ENCODE measurements at regions not wholly inside any gene's neighbourhood (a gene's known extent, or its start where the extent isn't known, plus 50 kb on each side); places are given as distances from the start of the nearest gene placed in this dataset.

DNA sequence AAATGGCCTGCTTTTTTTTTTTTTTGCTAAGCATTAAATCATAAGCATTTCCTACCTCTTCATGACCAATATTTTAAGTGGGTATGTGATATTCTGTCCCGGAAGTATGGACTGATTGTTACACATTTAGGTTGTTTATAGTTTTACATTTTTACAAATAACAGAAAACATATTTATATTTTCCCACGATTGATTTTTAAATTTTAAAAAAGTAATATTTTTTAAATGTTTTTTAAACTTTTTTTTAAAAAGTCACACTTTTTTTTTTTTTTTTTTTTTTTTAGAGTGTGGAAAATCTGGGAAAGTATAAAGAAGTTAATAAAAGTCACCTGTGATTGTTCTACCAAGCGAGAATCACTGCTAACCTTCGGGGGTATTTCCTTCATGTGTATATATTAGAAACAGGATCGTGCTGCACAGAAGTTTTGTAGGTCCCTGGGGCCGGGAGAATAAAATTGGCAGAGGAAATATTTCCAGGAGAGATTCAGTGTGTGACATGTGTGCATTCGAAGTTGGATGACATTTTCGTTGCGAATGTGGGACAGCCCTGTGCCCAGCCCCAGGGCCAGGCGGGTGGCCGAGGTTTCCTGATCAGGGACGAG lies 173.1 kb downstream of the CDC5L start:
- DNase-seq (ENCODE audit: low spot score) = no peak

DNA sequence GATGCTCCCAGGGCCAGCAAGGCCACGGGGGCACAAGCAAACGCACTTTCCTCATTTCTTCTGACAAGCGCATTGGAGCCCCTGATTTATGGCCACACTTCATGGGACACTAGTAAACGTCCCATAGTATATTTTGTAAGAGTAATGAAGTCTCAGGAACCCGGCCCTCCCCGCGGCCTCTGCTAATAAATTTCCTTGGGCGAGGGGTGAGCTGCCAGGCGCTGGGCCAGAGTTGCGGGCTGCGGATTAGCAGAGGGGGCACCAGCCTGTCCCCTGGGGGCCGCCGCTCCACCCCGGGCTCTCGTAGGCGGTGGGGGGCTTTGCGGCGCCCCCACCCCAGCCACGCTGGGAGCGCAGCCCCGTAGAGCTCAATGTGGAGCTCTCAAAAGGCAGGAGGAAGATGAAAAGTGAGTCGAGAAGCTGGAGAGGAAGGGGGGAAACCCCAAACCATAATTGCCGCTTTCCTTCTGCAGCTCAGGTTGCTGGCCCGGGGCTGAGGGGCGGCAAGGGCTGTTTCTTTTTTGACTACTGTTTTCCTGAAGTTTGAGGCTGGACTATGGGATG lies 173.6 kb downstream of the CDC5L start:
- no peak for DNase-seq (ENCODE audit: low spot score)

DNA sequence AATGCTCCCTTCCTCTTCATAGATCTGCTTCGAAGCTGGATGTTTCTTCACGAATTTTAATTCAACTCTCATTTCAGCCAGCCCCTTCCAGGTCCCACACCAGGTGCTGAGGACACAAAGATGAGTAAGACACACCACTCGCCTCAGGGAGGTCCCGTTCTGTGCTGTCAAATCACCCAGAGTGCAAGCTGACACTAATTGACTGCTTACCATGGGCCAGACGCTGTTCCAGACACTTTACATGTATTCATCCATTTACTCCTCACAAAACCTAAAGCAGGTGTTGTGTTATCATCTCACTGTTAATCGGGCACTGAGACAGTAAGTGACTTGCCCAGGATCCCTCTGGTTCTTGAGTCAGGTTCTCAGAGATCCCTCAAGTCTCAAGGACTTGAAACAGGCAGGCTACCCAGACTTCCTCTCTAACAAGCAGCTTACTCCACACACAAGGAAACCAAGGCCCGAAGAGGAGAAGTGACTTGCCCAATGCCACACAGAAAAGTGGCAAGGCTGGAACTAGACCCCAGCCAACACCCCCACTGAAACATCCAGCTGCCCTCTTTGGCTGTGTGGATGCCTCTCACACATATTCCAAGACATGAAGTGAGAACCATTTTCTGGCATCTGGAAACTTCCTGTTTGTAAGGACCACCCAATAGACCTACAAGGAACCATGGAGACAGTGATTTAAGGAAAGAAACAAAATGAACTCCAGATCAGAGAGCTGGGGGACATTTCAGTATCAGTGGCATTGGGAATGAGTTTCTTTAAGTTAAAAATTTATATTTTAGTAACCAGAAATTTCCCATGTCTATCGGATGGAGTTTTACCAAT lies 174.5 kb downstream of the CDC5L start:
- no peak for DNase-seq (ENCODE audit: low spot score)

DNA sequence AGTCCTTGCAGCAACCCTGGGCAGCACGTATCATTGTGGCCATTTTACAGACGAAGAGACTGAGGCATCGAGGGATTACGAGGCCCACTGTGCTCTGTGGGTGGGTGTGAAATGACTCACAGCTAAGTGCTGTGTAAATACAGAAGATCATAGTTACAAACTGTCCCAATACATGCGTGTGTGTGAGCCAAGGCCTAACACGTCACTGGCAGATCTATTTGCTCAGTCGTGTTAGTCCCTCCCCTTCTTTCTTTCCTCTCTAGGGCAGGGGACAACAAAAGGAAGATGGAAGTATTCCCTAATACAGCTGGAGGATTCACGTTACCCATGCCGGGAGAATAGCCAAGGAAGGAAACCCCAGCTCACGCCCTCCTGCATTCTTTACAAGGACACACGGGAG lies 175.9 kb downstream of the CDC5L start:
- DNase-seq (ENCODE audit: low spot score) = no peak

DNA sequence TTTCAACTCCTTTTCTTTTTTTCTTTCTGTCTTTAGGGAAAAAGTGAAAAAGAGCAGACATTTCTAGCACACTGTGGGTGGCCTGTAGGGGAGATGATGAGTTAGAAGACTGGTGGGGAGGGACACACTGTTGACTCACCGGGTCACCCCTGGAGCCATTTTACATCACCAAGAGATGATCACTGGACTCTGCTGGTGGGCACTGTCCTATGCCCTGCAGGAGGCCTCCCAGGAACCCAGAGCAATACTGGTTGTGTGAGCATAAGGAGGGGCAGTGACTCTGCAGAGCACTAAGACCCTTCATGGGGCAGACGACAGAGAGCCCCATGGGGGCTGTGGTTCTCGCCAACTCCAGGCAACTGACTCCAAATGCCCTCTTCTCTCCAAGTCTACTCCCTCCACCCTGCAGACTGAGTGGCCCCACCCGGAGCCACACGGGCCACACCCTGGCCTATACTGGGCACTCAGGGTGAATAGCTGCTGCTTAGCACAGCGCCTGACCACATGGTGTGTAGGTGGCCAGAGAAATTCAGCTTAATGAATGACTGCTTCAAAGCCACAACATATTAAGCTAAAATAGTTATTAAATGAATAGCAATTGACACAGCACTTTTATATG lies 177.5 kb downstream of the CDC5L start:
- no peak for DNase-seq (ENCODE audit: low spot score)

DNA sequence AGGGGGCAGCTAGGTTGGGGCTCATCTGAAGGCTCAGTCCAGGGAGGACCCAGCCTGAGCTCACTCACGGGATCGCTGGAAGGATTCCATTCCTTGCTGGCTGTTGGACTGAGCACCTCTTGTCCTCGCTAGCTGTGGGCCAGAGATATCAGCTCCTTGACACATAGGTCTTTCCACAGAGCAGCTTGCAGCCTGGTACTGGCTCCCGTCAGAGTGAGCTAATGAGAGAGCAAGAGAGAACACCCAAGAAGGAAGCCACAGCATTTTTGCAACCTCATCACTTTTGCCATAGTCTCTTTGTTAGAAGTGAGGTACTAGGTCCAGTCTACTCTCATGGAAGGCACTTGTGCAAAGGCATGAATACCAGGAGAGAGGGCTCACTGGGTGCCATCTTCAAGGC lies 179.9 kb downstream of the CDC5L start:
- DNase-seq (ENCODE audit: low spot score) = no peak

DNA sequence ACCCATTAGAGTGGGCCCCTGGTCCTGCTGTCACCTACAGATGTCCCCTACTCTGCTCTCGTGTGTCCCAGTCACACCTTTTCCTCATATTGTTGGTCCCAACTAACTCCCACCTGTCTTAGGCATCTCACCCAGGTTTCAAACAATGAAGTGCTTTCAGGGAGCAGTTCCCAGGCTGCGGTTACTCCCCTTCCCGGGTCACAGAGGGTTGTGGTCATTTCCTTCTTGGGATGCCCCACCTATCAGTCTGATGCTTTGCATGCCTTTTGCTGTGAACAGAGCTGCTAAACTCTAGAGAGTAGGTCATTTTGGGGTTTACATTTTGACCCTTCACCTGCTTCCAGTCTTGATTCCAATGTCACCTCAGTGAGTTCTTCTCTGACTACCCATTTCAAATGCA lies 181.6 kb downstream of the CDC5L start:
- no peak for DNase-seq (ENCODE audit: low spot score)

DNA sequence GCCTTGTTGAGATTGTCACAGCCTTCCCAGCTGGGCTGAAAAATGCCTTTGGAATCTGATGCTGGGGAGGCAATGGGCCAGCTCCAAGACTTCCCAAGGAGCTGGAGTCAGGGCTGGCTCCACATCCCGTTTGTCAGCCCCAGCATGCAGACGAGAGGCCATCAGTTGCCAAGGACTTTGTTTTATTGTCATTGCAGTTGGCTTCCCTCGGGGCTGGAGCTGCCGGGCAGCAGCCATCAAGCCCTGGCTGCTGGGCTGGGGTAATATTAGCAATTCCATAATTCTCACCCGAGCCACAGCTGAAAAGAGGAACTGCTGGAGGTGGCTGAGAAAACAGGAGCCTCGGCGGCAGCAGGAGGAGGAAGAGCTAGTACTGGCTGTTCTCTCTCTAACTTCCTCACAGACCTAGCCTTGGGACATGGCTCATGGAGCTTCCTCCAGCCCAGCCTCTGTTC lies 182.5 kb downstream of the CDC5L start:
- DNase-seq (ENCODE audit: low spot score) = no peak

DNA sequence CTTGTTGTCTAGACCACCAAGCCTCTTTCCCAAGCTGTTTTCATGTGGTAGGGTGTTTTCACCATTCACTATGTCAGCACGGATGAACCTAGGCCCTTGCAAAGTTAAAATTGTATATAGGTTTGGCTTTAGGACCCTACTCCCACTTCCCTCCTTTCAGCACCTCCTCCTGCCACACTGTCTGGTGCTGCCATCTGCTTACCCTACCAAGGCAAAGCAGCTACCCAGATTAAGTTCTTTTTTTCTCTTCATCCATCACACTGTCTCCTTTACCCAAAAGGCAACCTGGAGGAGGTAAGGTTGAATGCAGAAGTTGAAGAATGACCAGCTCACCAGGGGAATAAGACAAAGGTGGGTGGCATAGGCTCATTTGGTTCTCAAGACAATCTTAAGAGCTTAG lies 184.0 kb downstream of the CDC5L start:
- no peak for DNase-seq (ENCODE audit: low spot score)

DNA sequence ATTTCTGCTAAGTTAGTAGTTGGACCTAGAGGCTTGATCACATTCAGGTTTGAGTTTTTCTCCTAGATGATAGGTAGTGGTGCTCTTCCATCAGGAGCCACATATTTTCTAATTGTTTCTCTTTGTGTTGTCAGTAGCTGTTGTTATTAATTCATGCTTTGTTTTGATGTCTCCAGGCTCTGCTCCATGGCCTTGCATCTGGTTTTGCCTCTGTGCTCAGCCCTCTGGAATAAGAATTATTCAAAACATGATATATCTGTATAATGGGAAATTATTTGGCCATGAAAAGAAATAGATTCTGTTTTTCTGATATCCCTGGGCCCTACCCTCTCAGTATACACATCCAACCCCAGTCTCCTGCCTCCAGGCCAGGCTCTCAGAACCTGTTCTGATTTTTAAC lies 184.8 kb downstream of the CDC5L start:
- no peak for DNase-seq (ENCODE audit: low spot score)

DNA sequence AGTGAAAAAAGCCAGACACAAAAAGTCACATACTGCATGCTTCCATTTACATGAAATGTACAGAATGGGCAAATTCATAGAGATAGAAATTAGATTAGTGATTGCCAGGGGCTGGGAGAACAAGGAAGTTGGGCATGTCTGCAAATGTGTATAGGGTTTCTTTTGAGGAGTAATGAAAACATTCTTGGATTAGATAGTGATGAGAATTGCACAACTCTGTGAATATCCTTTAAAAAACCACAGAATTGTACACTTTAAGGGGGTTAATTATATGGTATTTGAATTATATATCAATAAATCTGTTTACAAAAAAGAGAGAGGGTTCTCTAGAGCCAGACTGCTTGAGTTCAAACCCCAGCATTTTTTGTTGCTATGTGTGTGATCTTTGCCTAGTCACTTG lies 188.1 kb downstream of the CDC5L start:
- no peak for DNase-seq (ENCODE audit: low spot score)

DNA sequence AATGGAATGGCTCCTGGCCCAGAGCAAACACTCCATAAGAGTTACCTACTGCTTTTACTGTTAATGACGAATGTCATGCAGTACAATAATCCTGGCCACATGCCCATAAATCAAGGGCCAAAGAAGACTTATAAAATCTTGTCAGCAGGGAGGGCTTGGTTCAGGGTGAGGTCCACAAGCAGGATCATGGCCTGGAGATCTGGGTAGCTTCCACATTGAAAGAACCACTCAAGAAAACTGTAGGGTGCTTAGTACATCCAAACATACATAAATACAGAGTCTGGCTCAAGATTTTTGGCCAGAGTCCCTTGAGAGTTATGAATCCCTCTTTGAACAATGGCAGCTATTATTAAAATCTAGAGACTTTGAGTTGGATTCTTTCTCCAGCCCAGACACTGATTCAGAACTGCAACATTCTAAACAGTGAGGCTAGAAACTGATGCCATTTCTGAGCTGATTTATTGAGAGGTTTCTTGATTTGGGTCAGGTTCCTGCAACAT lies 188.7 kb downstream of the CDC5L start:
- DNase-seq (ENCODE audit: low spot score) = no peak

DNA sequence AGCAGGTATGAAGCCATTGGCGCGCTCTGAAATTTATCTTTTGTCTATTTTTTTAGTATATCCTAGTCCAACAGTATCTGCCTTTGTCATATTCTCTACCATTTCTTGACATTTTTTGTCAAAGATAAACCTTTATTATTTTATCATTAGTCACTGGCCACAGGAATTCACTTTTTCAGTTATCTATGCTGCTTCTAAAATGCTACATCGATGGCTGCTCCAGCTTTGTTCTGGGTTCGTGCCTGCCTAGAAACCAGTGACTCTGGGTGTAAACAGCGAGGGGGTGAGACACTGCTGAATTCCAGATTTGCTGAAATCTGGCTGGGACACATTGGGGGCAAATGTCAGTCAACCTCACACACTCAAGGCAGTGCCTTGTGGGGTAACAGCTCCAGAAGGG lies 193.4 kb downstream of the CDC5L start:
- DNase-seq (ENCODE audit: low spot score) = no peak

DNA sequence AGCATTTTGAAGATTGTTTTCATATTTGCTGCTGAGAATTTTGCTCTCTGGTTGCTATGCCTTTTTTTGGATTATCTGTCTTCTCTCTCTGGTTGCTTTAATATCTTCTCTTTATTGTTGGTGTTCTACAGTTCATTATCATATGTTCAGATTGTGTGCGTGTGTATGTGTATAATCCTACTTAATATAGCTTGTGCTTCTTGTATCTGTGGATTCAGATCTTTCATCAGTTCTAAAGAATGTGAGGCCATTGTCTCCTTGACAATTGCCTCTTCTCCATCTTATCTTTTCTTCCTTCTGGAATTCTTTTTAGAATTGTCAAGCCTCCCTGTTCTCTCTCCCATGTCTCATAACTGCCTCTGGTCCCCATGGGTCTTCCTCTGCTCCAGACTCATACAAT lies 195.4 kb downstream of the CDC5L start:
- no peak for DNase-seq (ENCODE audit: low spot score)

DNA sequence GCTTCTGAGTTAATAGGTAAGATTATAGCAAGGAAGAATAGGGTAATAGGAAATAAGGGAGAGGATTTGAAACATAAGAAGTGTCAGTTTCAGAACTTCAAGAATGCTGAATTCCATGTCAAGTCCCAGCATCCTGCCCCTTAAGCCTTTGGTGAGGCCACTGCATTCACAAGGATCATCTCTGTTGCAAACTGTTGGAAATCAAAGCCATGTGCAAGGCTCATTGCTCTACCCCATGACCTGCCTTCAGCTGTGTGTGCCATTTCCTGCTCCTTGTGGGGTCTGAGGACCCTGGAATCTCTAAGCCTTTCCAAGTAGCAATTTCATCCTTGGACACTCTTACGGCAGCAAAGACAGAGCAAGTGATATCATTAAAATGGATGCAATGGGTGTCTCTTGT lies 203.0 kb downstream of the CDC5L start:
- no peak for DNase-seq (ENCODE audit: low spot score)

DNA sequence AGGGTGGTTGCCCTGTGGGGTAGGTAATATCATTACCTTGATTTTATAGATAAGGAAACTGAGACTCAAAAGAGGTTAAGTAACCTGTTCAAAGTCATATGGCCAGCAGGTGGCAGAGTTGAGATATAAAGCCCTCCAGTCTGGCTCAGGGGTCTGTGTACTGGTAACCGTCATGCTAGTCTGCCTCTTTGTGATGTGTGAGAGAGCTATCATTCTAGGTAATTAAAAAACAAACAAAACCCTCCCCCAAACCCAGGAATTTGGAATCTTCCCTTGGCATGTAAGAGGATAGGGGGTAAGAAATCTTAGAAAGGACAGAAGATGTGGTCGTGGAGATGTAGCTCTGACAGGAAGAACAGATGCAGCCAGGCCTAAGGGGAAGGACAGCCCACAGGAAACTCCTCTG lies 206.0 kb downstream of the CDC5L start:
- DNase-seq (ENCODE audit: low spot score) = peak; percentile 40

DNA sequence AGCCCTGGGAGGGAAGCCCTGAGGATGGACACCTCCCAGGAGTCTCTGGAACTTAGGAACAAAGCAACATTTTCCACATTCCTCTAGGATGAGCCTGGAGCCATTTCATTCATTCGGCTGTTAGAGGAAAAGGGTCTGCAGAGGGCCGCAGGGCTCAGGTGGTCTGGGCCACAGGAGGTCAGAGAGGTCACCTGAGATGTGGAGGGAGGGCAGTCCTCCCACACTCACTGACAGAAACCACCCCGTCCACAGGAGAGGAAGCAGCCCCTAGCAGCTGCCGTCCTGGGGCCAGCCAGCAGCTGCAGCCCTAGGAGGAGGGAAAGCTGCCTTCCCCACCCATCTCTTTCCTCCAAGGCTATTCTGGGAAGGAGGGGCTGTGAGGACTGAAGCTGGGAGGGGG lies 207.0 kb downstream of the CDC5L start:
- no peak for DNase-seq (ENCODE audit: low spot score)

DNA sequence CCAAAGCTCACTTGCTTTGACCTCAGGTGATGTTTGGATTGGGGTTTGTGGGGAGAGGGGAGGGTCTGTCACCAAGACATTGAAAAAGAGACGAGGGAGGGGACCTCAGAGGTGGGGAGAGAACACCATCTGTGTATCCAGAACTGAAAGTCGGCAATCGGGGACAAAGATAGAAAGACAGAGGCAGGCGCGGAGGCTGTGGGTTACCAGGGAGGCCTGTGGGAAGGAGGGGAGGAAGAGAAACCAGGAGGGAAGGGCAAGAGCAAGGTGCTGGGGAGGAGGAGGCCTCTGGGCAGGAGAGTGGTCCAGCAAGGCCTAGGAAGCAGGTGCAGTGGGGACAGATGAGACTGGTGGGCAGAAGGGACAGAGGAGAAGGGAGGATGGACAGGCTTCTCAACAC lies 211.2 kb downstream of the CDC5L start:
- no peak for DNase-seq (ENCODE audit: low spot score)

DNA sequence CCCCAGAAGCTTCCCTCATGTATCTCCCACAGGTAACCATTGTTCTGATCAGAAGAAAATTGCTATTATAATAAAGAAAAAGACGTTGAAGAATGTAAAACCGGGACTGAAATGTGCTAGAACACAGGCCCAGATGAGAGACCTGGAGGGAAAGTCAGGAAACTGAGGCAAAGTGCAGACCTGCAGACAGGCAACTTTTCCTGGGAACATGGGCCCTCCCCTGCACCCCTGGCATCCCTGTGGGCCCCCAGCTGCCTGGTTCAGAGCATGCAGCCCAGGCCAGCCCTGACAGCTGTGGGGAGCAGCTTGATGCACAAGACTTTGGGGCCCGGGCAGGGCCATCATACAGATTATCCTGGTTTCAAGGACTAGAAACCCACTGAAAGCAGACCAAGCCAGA lies 212.2 kb downstream of the CDC5L start:
- no peak for DNase-seq (ENCODE audit: low spot score)

DNA sequence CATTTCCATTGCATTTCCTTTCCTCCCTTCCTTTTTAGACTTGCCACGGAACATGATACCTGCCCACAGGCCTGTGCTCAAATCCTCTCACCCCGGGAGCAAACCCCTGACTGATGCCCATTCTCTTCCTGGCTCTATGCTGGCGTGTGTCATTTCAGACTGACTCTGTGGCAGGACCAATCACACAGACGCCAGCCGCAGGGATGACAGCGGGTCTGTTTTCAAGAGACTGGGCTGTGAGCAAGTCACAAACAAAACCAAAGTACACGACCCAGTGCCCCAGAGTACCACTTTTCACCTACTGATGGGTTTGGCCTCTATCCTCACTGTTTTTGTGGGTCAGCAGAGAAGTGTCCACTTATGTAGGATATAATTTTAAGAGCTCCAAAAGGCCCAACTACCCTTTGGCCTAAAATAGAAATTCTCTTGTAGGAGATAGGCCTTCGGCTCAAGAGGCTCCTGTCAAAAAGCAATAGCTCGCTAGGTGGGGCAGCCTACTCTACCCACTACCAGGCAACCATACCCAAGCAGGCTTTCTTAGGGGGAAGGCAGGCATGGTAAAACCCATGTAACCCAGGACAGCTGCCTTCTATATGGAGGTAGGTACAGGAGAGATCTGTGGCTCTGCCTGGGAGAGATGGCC lies 215.7 kb downstream of the CDC5L start:
- DNase-seq (ENCODE audit: low spot score) = no peak

DNA sequence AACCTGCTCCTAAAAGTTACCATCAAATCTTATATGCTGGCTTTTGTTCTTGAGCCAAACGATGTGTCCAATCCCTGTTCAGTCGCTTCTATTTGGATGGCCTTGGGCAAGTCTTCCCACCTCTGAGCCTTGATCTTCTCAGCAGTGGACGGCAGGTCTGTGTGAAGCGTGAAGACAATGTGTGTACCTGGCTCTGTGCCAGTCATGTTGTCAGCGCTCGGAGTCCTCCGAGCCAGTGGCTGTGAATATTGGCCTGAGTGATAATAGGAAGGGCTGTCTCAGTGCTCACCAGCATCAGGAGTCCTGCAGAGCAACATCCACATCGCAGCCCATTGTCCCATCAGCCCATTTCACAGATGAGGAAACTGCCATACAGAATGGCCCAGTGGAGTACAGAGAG lies 219.0 kb downstream of the CDC5L start:
- no peak for DNase-seq (ENCODE audit: low spot score)

DNA sequence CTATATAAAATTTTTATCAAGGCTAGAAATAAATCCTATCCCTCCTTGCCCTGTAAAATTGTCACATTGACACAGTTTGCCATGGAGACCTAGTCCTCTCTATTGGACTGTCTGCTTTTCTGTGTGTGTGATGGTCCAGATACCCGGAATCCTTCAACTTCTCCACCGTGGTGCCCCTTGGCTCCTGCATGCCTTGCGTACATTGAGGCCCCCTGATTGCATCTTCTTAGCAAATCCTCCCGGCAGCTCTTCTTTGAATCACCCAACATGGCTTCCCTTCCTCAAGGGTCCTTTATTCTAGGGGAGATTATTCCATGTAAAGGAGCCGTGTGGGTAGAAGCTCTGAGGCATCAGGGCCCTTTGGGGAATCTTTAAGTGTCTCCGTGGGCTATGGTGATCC lies 219.5 kb downstream of the CDC5L start:
- no peak for DNase-seq (ENCODE audit: low spot score)
